Chondrocyte (in vitro differentiated cells): ENCODE measurements at regions not wholly inside any gene's neighbourhood (a gene's known extent, or its start where the extent isn't known, plus 50 kb on each side); places are given as distances from the start of the nearest gene placed in this dataset.

Experiments
- DNase-seq: peaks from one replicate; pipeline ENCODE4 v3.0.0; 2021; ENCODE audit warnings: mixed read lengths, low spot score
- H3K27ac Mint-ChIP-seq: one replicate; pipeline ENCODE4 v1.8.0; 2021; ENCODE audit warnings: mild to moderate bottlenecking, moderate library complexity, mixed read lengths; ENCODE audit not compliant: unreplicated experiment
- H3K27me3 Mint-ChIP-seq: 2 replicates; pipeline ENCODE4 v1.8.0; 2021; ENCODE audit warnings: low read depth, mixed read lengths
- H3K36me3 Mint-ChIP-seq: 2 replicates; pipeline ENCODE4 v1.8.0; 2021; ENCODE audit warnings: low read depth, mixed read lengths
- H3K4me1 Mint-ChIP-seq: 2 replicates; pipeline ENCODE4 v1.8.0; 2021; ENCODE audit warnings: low read depth, mild to moderate bottlenecking, mixed read lengths
- H3K4me3 Mint-ChIP-seq: one replicate; pipeline ENCODE4 v1.8.0; 2021; ENCODE audit warnings: mild to moderate bottlenecking, moderate library complexity, mixed read lengths; ENCODE audit not compliant: unreplicated experiment
- H3K9me3 Mint-ChIP-seq: 2 replicates; pipeline ENCODE4 v1.8.0; 2021; ENCODE audit warnings: low read depth, mixed read lengths
- TF ChIP-seq, protein P1 (sequence below): fragments of 200-600 bp; sonication (generic); IDR thresholded peaks from 2 replicates; pipeline ENCODE4 v1.5.0; 2021; ENCODE audit warnings: antibody characterized with exemption, mild to moderate bottlenecking, moderate library complexity

- Mint-ChIP-seq H3K27ac (no peak overlapping the region), H3K4me1 (no peaks in the 10 kb centered on the region), H3K4me3 (no peak overlapping the region), H3K9me3 (no peaks in the 10 kb centered on the region), H3K27me3 (no peaks in the 10 kb centered on the region), H3K36me3 (no peaks in the 10 kb centered on the region)
- DNase-seq = no peak
- TF ChIP-seq, protein P1, sequence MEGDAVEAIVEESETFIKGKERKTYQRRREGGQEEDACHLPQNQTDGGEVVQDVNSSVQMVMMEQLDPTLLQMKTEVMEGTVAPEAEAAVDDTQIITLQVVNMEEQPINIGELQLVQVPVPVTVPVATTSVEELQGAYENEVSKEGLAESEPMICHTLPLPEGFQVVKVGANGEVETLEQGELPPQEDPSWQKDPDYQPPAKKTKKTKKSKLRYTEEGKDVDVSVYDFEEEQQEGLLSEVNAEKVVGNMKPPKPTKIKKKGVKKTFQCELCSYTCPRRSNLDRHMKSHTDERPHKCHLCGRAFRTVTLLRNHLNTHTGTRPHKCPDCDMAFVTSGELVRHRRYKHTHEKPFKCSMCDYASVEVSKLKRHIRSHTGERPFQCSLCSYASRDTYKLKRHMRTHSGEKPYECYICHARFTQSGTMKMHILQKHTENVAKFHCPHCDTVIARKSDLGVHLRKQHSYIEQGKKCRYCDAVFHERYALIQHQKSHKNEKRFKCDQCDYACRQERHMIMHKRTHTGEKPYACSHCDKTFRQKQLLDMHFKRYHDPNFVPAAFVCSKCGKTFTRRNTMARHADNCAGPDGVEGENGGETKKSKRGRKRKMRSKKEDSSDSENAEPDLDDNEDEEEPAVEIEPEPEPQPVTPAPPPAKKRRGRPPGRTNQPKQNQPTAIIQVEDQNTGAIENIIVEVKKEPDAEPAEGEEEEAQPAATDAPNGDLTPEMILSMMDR = no peak
Measured at GRCh38 chr4:115720611-115721010, 607.2 kb upstream of the NDST4 start.

- TF ChIP-seq, protein P1 = no peak
- Mint-ChIP-seq H3K4me3 (no peak overlapping the region), H3K9me3 (peaks cover 3% of the 10 kb centered on the region), H3K36me3 (no peaks in the 10 kb centered on the region), H3K4me1 (no peaks in the 10 kb centered on the region), H3K27ac (no peak overlapping the region), H3K27me3 (peaks cover 3% of the 10 kb centered on the region)
- no peak for DNase-seq
Measured at GRCh38 chr4:115711575-115711974, 598.2 kb upstream of the NDST4 start.

- Mint-ChIP-seq H3K9me3 (peaks cover 10% of the 10 kb centered on the region), H3K36me3 (no peaks in the 10 kb centered on the region), H3K4me1 (no peaks in the 10 kb centered on the region), H3K4me3 (no peak overlapping the region), H3K27me3 (peaks cover 1% of the 10 kb centered on the region), H3K27ac (no peak overlapping the region)
- DNase-seq = no peak
- TF ChIP-seq, protein P1 = no peak
Measured at GRCh38 chr4:115688961-115689360, 575.5 kb upstream of the NDST4 start.

DNA sequence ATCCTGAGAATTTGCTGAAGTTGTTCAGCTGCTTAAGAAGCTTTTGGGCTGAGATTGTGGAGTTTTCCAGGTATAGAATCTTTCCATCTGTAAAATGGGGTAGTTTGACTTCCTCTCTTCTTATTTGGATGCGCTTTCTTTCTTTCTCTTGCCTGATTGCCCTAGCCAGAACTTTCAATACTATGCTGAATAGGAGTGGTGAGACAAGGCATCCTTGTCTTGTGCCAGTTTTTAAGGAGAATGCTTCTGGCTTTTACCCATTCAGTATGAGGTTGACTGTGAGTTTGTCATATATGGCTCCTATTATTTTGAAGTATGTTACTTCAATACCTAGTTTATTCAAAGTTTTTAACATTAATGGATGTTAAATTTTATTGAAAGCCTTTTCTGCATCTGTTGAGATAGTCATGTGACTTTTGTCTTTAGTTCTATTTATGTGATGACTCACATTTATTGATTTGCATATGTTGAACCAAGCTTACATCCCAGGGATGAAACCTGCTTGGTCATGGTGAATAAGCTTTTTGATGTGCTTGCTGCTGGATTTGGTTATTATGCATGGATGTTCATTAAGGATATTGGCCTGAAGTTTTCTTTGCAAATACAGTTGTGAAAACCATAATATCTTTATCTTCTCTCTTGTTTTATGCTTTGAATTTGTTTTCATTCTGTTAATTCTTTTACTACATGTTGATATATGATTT, 573.8 kb upstream of the NDST4 start:
- H3K27ac Mint-ChIP-seq = no peak overlapping the region
- peaks cover 10% of the 10 kb centered on the region for H3K9me3 Mint-ChIP-seq
- no peak for DNase-seq
- H3K36me3 Mint-ChIP-seq = no peaks in the 10 kb centered on the region
- H3K27me3 Mint-ChIP-seq = peaks cover 1% of the 10 kb centered on the region
- TF ChIP-seq, protein P1 = no peak
- H3K4me3 Mint-ChIP-seq = no peak overlapping the region
- H3K4me1 Mint-ChIP-seq = no peaks in the 10 kb centered on the region

DNA sequence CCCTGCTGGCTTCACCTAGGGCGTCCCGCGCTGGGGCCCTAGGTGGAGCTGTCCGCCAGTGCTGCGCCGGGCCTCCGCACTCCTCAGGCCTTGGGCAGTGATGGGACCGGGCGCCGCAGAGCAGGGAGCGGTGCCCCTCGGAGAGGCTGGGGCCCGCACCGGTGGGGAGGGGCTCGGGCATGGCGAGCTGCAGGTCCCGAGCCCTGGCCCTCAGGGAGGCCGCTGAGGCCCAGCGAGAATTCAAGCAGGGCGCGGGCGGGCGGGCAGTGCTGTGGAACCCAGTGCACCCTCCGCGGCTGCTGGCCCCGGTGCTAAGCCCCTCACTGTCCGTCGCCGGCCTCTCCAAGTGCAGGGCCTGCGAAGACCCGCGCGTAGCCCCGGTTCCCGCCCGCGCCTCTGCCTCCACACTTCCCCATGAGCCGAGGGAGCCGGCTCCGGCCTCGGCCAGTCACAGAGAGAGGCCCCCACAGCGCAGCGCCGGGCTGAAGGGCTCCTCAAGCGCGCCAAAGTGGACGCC, 565.1 kb upstream of the NDST4 start:
- DNase-seq = peak; percentile 90
- H3K36me3 Mint-ChIP-seq = no peaks in the 10 kb centered on the region
- no peak overlapping the region for H3K4me3 Mint-ChIP-seq
- H3K27me3 Mint-ChIP-seq = no peaks in the 10 kb centered on the region
- H3K27ac Mint-ChIP-seq = no peak overlapping the region
- H3K9me3 Mint-ChIP-seq = peaks cover 3% of the 10 kb centered on the region
- TF ChIP-seq, protein P1 = no peak
- H3K4me1 Mint-ChIP-seq = no peaks in the 10 kb centered on the region
